Right lobe of liver (tissue), 6 donors: ENCODE measurements at regions not wholly inside any gene's neighbourhood (a gene's known extent, or its start where the extent isn't known, plus 50 kb on each side); places are given as distances from the start of the nearest gene placed in this dataset.

Source experiments
- ATAC-seq, 4 donors: fragments of 200-7000 bp; cut with Tn5 transposase; one replicate each; pipeline ENCODE4 v1.9.1; 2020; ENCODE audit warnings: mild to moderate bottlenecking in 4 of 4, moderate library complexity in 4 of 4
- DNase-seq, 3 donors: peaks; one replicate each; pipeline ENCODE4 v3.0.0-alpha.2; 2020
- H3K27ac ChIP-seq, 3 donors: fragments of 200-600 bp; one replicate each; pipeline ENCODE4 v1.8.0; 2022
- H3K27me3 ChIP-seq, 2 donors: fragments of 200-600 bp; one replicate each; pipeline ENCODE4 v1.8.0; 2022
- H3K36me3 ChIP-seq, 4 donors: fragments of 200-600 bp; sonication (generic) in 1 of 4; one replicate each; pipeline versions ENCODE4 v1.5.1 to v1.8.0; 2017 to 2022; ENCODE audit warnings: control low read depth in 1 of 4
- H3K4me1 ChIP-seq, 4 donors: fragments of 200-600 bp; sonication (generic) in 1 of 4; one replicate each; pipeline versions ENCODE4 v1.5.1 to v1.8.0; 2017 to 2022; ENCODE audit warnings: control low read depth in 1 of 4
- H3K4me3 ChIP-seq, 3 donors: fragments of 200-600 bp; one replicate each; pipeline ENCODE4 v1.8.0; 2022
- H3K9me3 ChIP-seq, 4 donors: fragments of 200-600 bp; sonication (generic) in 1 of 4; one replicate each; pipeline versions ENCODE4 v1.5.1 to v1.8.0; 2017 to 2022; ENCODE audit warnings: control low read depth in 1 of 4
- CTCF ChIP-seq, 4 donors: fragments of 200-600 bp in 3 of 4; fragments of 450-650 bp in 1 of 4; IDR thresholded peaks; one replicate each; pipeline versions ENCODE4 v1.5.1 to v1.8.0; 2016 to 2022; ENCODE audit warnings: antibody characterized with exemption in 4 of 4, mild to moderate bottlenecking in 2 of 4
- POLR2A ChIP-seq: fragments of 450-650 bp; IDR thresholded peaks from one replicate; pipeline ENCODE4 v1.6.1; 2017; ENCODE audit warnings: antibody characterized with exemption, mild to moderate bottlenecking
- WGBS: methylation state at CpG from one replicate; pipeline ENCODE4 v1.1.6; 2018; ENCODE audit warnings: low coverage, low lambda C conversion rate; ENCODE audit not compliant: insufficient coverage; ENCODE audit errors: missing lambda C conversion rate; 5-methylcytosine and 5-hydroxymethylcytosine counted together
- intact Hi-C, 2 donors: fragments of 100-400 bp; cut with DNase I; formaldehyde crosslinking; loops; one replicate each; pipeline versions ENCODE4 v1.11.2 to v1.14.1; 2022
- donor health status: DM: no; HTN: yes; CAD: no.
- donor health status: DM: no; HTN: no; CAD: no.
- donor health status: DM: no; HTN: no; CAD: no.
- donor health status: DM: no; HTN: yes; CAD: no.
- donor health status: DM: no; HTN: yes; CAD: no.

DNA sequence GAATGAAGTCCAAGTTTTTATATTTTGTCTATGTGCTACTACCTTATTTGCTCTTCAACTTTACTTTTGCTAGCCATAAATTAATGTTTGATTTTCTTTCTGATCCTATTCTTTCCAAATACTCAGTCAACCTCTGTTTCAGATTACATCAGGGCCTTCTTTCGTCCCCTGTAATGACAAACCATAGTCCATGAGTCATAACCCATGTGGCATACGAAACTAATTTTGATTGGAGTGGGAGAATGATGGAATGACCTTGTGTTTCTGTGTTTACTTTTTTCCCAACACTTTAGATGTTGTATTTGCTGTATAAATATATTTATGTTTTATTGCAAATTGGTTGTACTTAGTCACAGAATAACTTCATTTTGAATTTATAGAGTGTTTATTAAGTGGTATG is 1043.1 kb downstream of the DTWD2 start:
- Histone ChIP-seq H3K27me3 (no peaks in the 10 kb centered on the region), H3K9me3 (no peaks in the 10 kb centered on the region), H3K27ac (no peak overlapping the region), H3K36me3 (no peaks in the 10 kb centered on the region), H3K4me3 (no peak overlapping the region), H3K4me1 (no peaks in the 10 kb centered on the region)
- DNase-seq (no peak), ATAC-seq (no peak)
- 39% methylated on average over 2 of the region's 2 CpGs for WGBS
- intact Hi-C loops: no loop called here
- no peak for TF ChIP-seq POLR2A

DNA sequence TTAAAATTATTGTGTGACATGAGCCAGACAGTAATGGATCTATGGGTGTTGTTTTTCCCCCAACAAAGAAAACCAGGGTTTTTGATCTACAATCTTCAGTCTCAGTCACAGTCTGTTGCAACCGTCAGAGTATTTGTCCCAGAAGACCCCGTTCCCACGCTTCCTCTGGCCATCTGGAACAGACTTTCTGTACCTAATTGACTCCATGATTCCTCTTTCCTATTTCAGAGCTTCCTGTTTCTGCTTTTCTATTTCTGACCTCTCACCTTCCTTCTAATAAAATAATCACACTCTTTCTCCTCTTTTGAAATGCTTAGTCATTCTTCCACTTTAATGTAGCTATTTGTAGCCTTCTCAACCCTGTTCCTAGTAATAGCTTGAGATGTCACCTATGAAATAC is 1044.8 kb downstream of the DTWD2 start:
- TF ChIP-seq POLR2A: no peak
- no peak for TF ChIP-seq CTCF (IDR thresholded peaks at IDR 0.05)
- ATAC-seq (no peak), DNase-seq (no peak)
- Histone ChIP-seq H3K36me3 (no peaks in the 10 kb centered on the region), H3K27me3 (no peaks in the 10 kb centered on the region), H3K4me1 (no peaks in the 10 kb centered on the region), H3K4me3 (no peak overlapping the region), H3K27ac (no peak overlapping the region), H3K9me3 (no peaks in the 10 kb centered on the region)
- intact Hi-C loops: no loop called here
- 17% methylated on average over 3 of the region's 3 CpGs for WGBS

DNA sequence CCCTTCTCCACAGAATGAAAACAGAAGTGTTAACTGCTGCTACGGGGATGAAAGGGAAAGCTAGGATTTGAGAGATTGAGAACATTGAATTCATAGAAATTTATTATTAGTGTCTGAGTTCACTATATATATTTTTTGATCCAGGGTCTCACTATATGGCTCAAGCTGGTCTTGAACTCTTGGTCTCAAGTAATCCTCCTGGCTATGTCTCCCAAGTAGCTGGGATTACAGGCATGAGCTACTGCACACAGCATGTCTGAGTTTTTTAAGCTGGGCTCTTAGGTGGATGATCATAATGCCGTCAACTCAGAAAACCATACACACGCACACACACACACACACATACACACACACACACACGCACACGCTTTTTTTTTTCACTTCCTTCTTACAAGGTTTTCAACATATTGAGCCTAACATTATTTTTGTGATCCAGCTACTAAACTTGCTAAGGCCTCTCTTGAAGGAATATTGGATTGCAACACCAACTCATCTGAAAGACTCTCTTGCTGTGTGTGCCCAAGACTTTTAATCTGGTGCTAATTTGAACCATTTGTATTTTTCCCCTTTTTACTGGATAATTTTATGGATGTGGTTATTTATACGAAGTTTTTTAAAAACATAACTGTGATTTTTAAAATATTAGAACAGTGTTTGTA is 1045.4 kb downstream of the DTWD2 start:
- Histone ChIP-seq H3K27ac (no peak overlapping the region), H3K27me3 (no peaks in the 10 kb centered on the region), H3K4me3 (no peak overlapping the region), H3K4me1 (no peaks in the 10 kb centered on the region), H3K9me3 (no peaks in the 10 kb centered on the region), H3K36me3 (no peaks in the 10 kb centered on the region)
- intact Hi-C loops: no loop called here
- no peak for TF ChIP-seq CTCF (IDR thresholded peaks at IDR 0.05)
- no peak for TF ChIP-seq POLR2A
- ATAC-seq (no peak), DNase-seq (no peak)
- WGBS: 60% methylated on average over 6 of the region's 6 CpGs

DNA sequence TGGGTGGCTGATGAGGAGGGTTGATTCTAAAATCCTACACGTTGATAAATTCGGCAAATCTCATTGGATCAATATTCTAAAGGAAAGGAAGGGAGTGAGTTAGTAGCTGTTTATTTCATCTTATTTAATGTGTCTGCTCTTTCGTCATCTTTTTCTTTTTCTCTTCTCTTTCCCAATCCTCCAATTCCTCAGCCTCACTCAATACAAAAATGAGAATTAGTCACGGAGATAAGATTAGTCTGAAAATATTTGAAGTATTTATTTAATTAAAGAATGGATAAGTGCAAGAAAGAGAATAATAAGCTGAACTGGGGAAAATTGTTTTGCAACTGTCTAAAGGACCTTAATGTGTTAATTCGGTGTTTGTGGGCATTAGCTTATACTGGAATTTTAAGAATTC is 1095.1 kb downstream of the DTWD2 start:
- no peaks in the 10 kb centered on the region for H3K4me1 ChIP-seq
- intact Hi-C loops: no loop called here
- H3K36me3 ChIP-seq: no peaks in the 10 kb centered on the region
- WGBS: 52% methylated on average over 5 of the region's 5 CpGs
- H3K4me3 ChIP-seq: no peak overlapping the region
- ATAC-seq: no peak
- no peak overlapping the region for H3K27ac ChIP-seq
- H3K9me3 ChIP-seq: no peaks in the 10 kb centered on the region
- no peaks in the 10 kb centered on the region for H3K27me3 ChIP-seq
- no peak for TF ChIP-seq POLR2A
- no peak for TF ChIP-seq CTCF (IDR thresholded peaks at IDR 0.05)
- DNase-seq: no peak

DNA sequence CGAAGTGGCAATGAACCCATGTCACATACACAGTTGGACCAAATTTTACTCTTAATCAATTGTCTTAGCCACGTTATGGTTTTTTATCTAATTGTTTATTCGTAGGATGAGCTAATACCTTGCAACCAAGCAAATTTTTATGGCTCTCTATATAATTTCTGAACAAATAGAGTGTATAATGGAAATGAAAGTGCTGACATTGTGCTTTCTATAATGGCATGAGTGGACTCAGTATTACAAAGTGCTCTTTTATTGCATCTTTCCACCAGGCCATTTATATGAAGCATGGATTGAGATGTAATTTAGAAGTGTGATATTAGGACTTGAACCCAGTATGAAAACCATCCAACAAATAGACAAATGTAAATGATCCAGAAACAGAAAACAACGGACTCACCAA is 1096.0 kb downstream of the DTWD2 start:
- no peaks in the 10 kb centered on the region for H3K4me1 ChIP-seq
- ATAC-seq (no peak), DNase-seq (no peak)
- no peak overlapping the region for H3K4me3 ChIP-seq
- H3K27ac ChIP-seq: no peak overlapping the region
- WGBS: 52% methylated on average over 4 of the region's 4 CpGs
- H3K9me3 ChIP-seq: no peaks in the 10 kb centered on the region
- intact Hi-C loops: no loop called here
- TF ChIP-seq CTCF (IDR thresholded peaks at IDR 0.05) (no peak), POLR2A (no peak)
- no peaks in the 10 kb centered on the region for H3K36me3 ChIP-seq
- H3K27me3 ChIP-seq: no peaks in the 10 kb centered on the region
